K562 (cell line): ENCODE measurements at regions not wholly inside any gene's neighbourhood (a gene's known extent, or its start where the extent isn't known, plus 50 kb on each side); places are given as distances from the start of the nearest gene placed in this dataset.

ENCODE experiments used
- ATAC-seq: fragments of 200-7000 bp; cut with Tn5 transposase; 3 replicates; pipeline ENCODE4 v1.9.1; 2020; ENCODE audit warnings: moderate library complexity
- BruUV-seq: library from RNA; stranded (reverse); fragments of 400-500 nt; replicated peaks from 2 replicates; lab custom pipeline; 2021; lab: Mats Ljungman, UMichigan
- CTCF ChIA-PET: fragments of 300-600 bp; formaldehyde crosslinking; extraction: SDS; loops from one replicate; lab custom pipeline; 2021; ENCODE audit warnings: low intra/inter-chr PET ratio; lab: Yijun Ruan, JAX
- POLR2A ChIA-PET: fragments of 300-600, 350-650 bp; sonication (Branson Sonifier 250); formaldehyde crosslinking; extraction: SDS; loops from one replicate; lab custom pipeline; 2021; ENCODE audit warnings: antibody characterized with exemption, inconsistent platforms; lab: Yijun Ruan, JAX
- DNase-seq, 4 experiments: peaks; one replicate each; pipeline versions ENCODE4 v3.0.0 to v3.0.0-alpha.2; 2011 to 2018; ENCODE audit warnings: low spot score in 3 of 4, mixed read lengths in 3 of 4; ENCODE audit errors: extremely low read depth in 1 of 4
- FAIRE-seq: peaks from 2 replicates; lab custom pipeline; 2011; peaks lifted over from hg19 to GRCh38; lab: Jason Lieb, UNC
- H2AFZ ChIP-seq: 2 replicates; pipeline ENCODE4 v1.6.0; 2011; ENCODE audit warnings: low read depth, low read length, control low read depth, inconsistent platforms
- H3K27ac ChIP-seq: fragments of 200-600 bp; 3 replicates; pipeline ENCODE4 v1.8.0; 2011; ENCODE audit warnings: low read depth, mild to moderate bottlenecking, control low read depth, inconsistent platforms, low read length, moderate library complexity, mixed read lengths; ENCODE audit errors: extremely low read depth
- H3K27me3 ChIP-seq, 2 experiments: fragments of 300-600 bp in 1 of 2; 2 replicates in 1 of 2; 3 replicates in 1 of 2; pipeline versions ENCODE4 v1.6.0 to v1.8.0; 2011; ENCODE audit warnings: inconsistent platforms in 2 of 2, low read length in 2 of 2, mild to moderate bottlenecking in 1 of 2, mixed read lengths in 1 of 2, moderate library complexity in 1 of 2; ENCODE audit not compliant: control insufficient read depth in 2 of 2, insufficient read depth in 2 of 2
- H3K36me3 ChIP-seq: fragments of 300-600 bp; 3 replicates; pipeline ENCODE4 v1.8.0; 2011; ENCODE audit warnings: mild to moderate bottlenecking, low read length, inconsistent platforms; ENCODE audit not compliant: control insufficient read depth, insufficient read depth
- H3K4me1 ChIP-seq, 2 experiments: fragments of 200-600 bp in 1 of 2; replicated peaks in 1 of 2; 2 replicates in 1 of 2; 3 replicates in 1 of 2; pipeline versions ENCODE4 v1.5.1 to v1.8.0; 2011; ENCODE audit warnings: inconsistent platforms in 2 of 2, low read length in 2 of 2, mild to moderate bottlenecking in 1 of 2, mixed read lengths in 1 of 2, moderate library complexity in 1 of 2; ENCODE audit not compliant: control insufficient read depth in 2 of 2, insufficient read depth in 2 of 2
- H3K4me2 ChIP-seq: 2 replicates; pipeline ENCODE4 v1.6.1; 2011; ENCODE audit warnings: low read length, control low read depth, inconsistent platforms, mixed read lengths; ENCODE audit not compliant: insufficient read depth
- H3K4me3 ChIP-seq: fragments of 200-600 bp; sonication (generic), shearing (Covaris generic); 2 replicates; pipeline ENCODE4 v1.5.1; 2016; ENCODE audit warnings: control low read depth, inconsistent platforms
- H3K79me2 ChIP-seq: fragments of 200-600 bp; 3 replicates; pipeline ENCODE4 v1.8.0; 2011; ENCODE audit warnings: low read length, inconsistent platforms; ENCODE audit not compliant: control insufficient read depth, insufficient read depth
- H3K9ac ChIP-seq, 2 experiments: 2 replicates each; pipeline versions ENCODE4 v1.6.0 to v1.6.1; 2011; ENCODE audit warnings: low read depth in 2 of 2, low read length in 2 of 2, control low read depth in 1 of 2, inconsistent platforms in 1 of 2, mild to moderate bottlenecking in 1 of 2, mixed read lengths in 1 of 2; ENCODE audit not compliant: insufficient read depth in 1 of 2
- H3K9me1 ChIP-seq: one replicate; pipeline ENCODE4 v1.6.0; 2011; ENCODE audit warnings: inconsistent platforms, mild to moderate bottlenecking, low read length, moderate library complexity; ENCODE audit not compliant: control insufficient read depth, insufficient read depth
- H3K9me3 ChIP-seq: replicated peaks from 2 replicates; pipeline ENCODE4 v1.5.1; 2011; ENCODE audit warnings: low read depth, low read length, inconsistent platforms; ENCODE audit not compliant: control insufficient read depth, insufficient read depth
- H4K20me1 ChIP-seq: replicated peaks from 2 replicates; pipeline ENCODE4 v1.6.1; 2011; ENCODE audit warnings: low read length, inconsistent platforms, mixed read lengths; ENCODE audit not compliant: control insufficient read depth, insufficient read depth
- BACH1 ChIP-seq: fragments of 200-800 bp; sonication (Bioruptor generic); IDR thresholded peaks from 2 replicates; pipeline ENCODE4 v1.6.1; 2016; ENCODE audit warnings: missing genetic modification characterization, missing compliant biosample characterization
- CCNT2 ChIP-seq: IDR thresholded peaks from 2 replicates; pipeline ENCODE4 v1.6.1; 2011; ENCODE audit warnings: borderline replicate concordance, low read depth, mild to moderate bottlenecking, moderate library complexity, mixed read lengths, low read length; ENCODE audit not compliant: insufficient read length; ENCODE audit errors: extremely low read depth
- CEBPG ChIP-seq, 3 experiments: fragments of 200-800 bp in 1 of 3; sonication (Bioruptor generic) in 1 of 3; sonication (generic) in 1 of 3; formaldehyde crosslinking in 1 of 3; IDR thresholded peaks in 2 of 3; conservative IDR thresholded peaks in 1 of 3; 2 replicates each; pipeline versions ENCODE4 v1.6.1 to v1.8.0; 2016 to 2022; ENCODE audit warnings: missing compliant biosample characterization in 2 of 3, missing genetic modification characterization in 2 of 3, mild to moderate bottlenecking in 1 of 3, missing genetic modification reagents in 1 of 3
- XRCC3 ChIP-seq: fragments of 450-650 bp; IDR thresholded peaks from 2 replicates; pipeline ENCODE4 v1.6.1; 2017; ENCODE audit warnings: mild to moderate bottlenecking, moderate library complexity
- ZBTB1 ChIP-seq: sonication (generic); formaldehyde crosslinking; IDR thresholded peaks from 2 replicates; pipeline ENCODE4 v1.8.1; 2023; ENCODE audit warnings: missing genetic modification reagents, low read depth, mild to moderate bottlenecking, borderline replicate concordance
- ZNF12 ChIP-seq: sonication (generic); formaldehyde crosslinking; IDR thresholded peaks from 2 replicates; pipeline ENCODE4 v1.4.0; 2020; ENCODE audit warnings: mild to moderate bottlenecking, missing genetic modification reagents
- ZNF324 ChIP-seq: fragments of 250-450 bp; sonication (Bioruptor Pico); IDR thresholded peaks from 2 replicates; pipeline ENCODE4 v1.4.0; 2020; ENCODE audit warnings: mild to moderate bottlenecking
- WGBS: fragments of 100-300 bp; shearing (Covaris generic); methylation state at CpG from one replicate; pipeline ENCODE4 v1.1.6; 2016; ENCODE audit warnings: low coverage, mixed read lengths; ENCODE audit not compliant: insufficient coverage; ENCODE audit errors: missing lambda C conversion rate; 5-methylcytosine and 5-hydroxymethylcytosine counted together
- in situ Hi-C: fragments of 300-500 bp; cut with MboI; formaldehyde crosslinking; loops from 4 replicates; pipeline ENCODE4 v1.15.0; 2018; ENCODE audit warnings: inconsistent platforms, mixed read lengths
- intact Hi-C: fragments of 100-400 bp; cut with micrococcal nuclease; formaldehyde crosslinking; loops from 2 replicates; pipeline ENCODE4 v1.14.2; 2022

DNA sequence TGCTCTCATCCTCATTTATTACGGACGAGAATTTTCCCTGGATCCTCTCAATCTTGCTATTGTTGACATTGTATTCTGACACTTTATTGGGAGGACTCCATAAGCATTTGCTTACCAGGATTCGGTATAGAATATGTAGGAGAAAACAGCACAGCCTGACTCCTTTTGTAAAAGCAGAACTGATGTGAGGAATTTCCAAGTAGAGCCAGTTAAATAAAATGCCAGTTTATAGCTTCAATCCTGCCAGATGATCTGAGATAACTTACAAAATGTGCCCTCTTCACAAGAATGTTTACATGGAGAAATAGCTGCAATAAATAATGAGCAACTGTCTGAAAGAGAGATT lies 332.9 kb upstream of the PRICKLE1 start:
- in situ Hi-C loops = no loop called here
- no peaks in the 10 kb centered on the region for H3K27me3 ChIP-seq
- no TSS peak for BruUV-seq
- H3K9me1 ChIP-seq = no peaks in the 10 kb centered on the region
- no peaks in the 10 kb centered on the region for H3K36me3 ChIP-seq
- no peak for TF ChIP-seq XRCC3
- no peak for TF ChIP-seq CCNT2
- TF ChIP-seq ZNF324 (CRISPR knock-in tag) = no peak
- TF ChIP-seq BACH1 (tag) = no peak
- TF ChIP-seq ZNF12 (CRISPR knock-in tag) = no peak
- H3K79me2 ChIP-seq = no peaks in the 10 kb centered on the region
- no peaks in the 10 kb centered on the region for H3K9me3 ChIP-seq
- no peaks in the 10 kb centered on the region for H4K20me1 ChIP-seq
- DNase-seq = no peak
- CTCF ChIA-PET = no interaction called here
- WGBS = 2% methylated on average over 3 of the region's 3 CpGs
- H3K4me1 ChIP-seq = no peaks in the 10 kb centered on the region
- FAIRE-seq = no peak
- H3K9ac ChIP-seq = no peak overlapping the region
- H3K4me3 ChIP-seq = no peak overlapping the region
- H2AFZ ChIP-seq = no peak overlapping the region
- no peak for ATAC-seq
- POLR2A ChIA-PET = no interaction called here
- intact Hi-C loops = no loop called here
- H3K27ac ChIP-seq = no peak overlapping the region
- H3K4me2 ChIP-seq = no peak overlapping the region

DNA sequence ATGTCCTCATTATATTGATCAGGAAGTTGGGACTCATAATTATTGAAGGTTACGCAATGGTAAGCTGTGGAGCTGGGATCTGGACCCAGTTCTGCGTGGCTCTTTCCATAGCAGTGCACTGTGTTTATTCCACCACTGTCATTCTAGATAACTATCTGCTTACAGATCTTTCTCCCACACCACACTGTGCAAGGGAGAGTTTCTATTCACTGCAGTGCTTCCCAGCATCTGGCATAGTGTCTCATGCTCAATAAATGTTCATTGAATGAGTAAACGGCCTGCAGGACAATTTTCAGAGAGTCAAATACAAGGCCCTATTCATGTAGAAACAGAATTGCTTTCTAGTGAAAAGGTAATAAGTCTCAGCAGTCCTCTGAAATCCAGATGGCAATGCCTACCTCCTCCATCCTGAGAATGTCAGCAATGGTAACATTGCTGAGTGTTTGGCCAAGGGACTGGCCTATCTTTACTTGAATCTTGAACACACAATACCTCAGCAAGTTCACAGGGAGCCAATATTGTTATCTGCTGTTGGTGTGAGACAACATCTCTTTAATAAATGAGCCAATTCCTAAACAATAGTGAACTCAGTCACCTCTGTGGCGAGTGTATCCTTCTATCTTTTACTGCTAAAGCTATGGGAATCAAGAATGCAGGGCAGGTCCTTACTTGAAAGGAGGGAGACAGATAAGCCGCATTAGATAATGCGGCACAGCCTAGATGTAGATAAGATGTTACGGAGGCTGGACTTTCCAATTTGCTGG lies 332.4 kb upstream of the PRICKLE1 start:
- no TSS peak for BruUV-seq
- ATAC-seq (no peak), FAIRE-seq (no peak), DNase-seq (no peak)
- intact Hi-C loops = no loop called here
- WGBS = 8% methylated on average over 7 of the region's 7 CpGs
- H3K4me2 ChIP-seq = no peak overlapping the region
- TF ChIP-seq CEBPG (CRISPR knock-in tag; IDR thresholded peaks at IDR 0.05) = no peak
- TF ChIP-seq CEBPG (tag; conservative IDR thresholded peaks at IDR 0.05 in 1 of 2, IDR thresholded peaks at IDR 0.05 in 1 of 2) = peak in 1 of 2 experiments; percentile 21; a peak in 1 of 4 replicates
- no peak for TF ChIP-seq ZBTB1
- H3K9me3 ChIP-seq = no peaks in the 10 kb centered on the region
- CTCF ChIA-PET = no interaction called here
- no peaks in the 10 kb centered on the region for H3K79me2 ChIP-seq
- H3K9ac ChIP-seq = no peak overlapping the region
- no peak overlapping the region for H3K4me3 ChIP-seq
- H4K20me1 ChIP-seq = no peaks in the 10 kb centered on the region
- no peak overlapping the region for H3K27ac ChIP-seq
- no peaks in the 10 kb centered on the region for H3K36me3 ChIP-seq
- in situ Hi-C loops = no loop called here
- POLR2A ChIA-PET = no interaction called here
- no peak overlapping the region for H2AFZ ChIP-seq
- no peaks in the 10 kb centered on the region for H3K4me1 ChIP-seq
- H3K27me3 ChIP-seq = no peaks in the 10 kb centered on the region
- no peaks in the 10 kb centered on the region for H3K9me1 ChIP-seq
